AG10803 (cell line): ENCODE measurements at regions not wholly inside any gene's neighbourhood (a gene's known extent, or its start where the extent isn't known, plus 50 kb on each side); places are given as distances from the start of the nearest gene placed in this dataset.

ENCODE experiments used
- DNase-seq: peaks from one replicate; pipeline ENCODE4 v3.0.0; 2010; ENCODE audit warnings: low read depth
- H3K4me3 ChIP-seq: 2 replicates; pipeline ENCODE4 v1.5.1; 2011; ENCODE audit warnings: mild to moderate bottlenecking, low read length, control low read depth
- TF ChIP-seq, protein P1 (sequence below): conservative IDR thresholded peaks from 2 replicates; pipeline ENCODE4 v1.5.1; 2011; ENCODE audit warnings: mild to moderate bottlenecking, low read length, control low read depth, inconsistent platforms

GRCh38 chr5:174362514-174362913 lies 317.0 kb downstream of the NSG2 start:
- DNase-seq: no peak
- H3K4me3 ChIP-seq: no peak overlapping the region
- TF ChIP-seq, protein P1, sequence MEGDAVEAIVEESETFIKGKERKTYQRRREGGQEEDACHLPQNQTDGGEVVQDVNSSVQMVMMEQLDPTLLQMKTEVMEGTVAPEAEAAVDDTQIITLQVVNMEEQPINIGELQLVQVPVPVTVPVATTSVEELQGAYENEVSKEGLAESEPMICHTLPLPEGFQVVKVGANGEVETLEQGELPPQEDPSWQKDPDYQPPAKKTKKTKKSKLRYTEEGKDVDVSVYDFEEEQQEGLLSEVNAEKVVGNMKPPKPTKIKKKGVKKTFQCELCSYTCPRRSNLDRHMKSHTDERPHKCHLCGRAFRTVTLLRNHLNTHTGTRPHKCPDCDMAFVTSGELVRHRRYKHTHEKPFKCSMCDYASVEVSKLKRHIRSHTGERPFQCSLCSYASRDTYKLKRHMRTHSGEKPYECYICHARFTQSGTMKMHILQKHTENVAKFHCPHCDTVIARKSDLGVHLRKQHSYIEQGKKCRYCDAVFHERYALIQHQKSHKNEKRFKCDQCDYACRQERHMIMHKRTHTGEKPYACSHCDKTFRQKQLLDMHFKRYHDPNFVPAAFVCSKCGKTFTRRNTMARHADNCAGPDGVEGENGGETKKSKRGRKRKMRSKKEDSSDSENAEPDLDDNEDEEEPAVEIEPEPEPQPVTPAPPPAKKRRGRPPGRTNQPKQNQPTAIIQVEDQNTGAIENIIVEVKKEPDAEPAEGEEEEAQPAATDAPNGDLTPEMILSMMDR: no peak

GRCh38 chr5:174363934-174364333 lies 318.4 kb downstream of the NSG2 start:
- H3K4me3 ChIP-seq: no peak overlapping the region
- TF ChIP-seq, protein P1: no peak
- DNase-seq: no peak

GRCh38 chr5:174364676-174365075 lies 319.2 kb downstream of the NSG2 start:
- no peak overlapping the region for H3K4me3 ChIP-seq
- TF ChIP-seq, protein P1: no peak
- no peak for DNase-seq

DNA sequence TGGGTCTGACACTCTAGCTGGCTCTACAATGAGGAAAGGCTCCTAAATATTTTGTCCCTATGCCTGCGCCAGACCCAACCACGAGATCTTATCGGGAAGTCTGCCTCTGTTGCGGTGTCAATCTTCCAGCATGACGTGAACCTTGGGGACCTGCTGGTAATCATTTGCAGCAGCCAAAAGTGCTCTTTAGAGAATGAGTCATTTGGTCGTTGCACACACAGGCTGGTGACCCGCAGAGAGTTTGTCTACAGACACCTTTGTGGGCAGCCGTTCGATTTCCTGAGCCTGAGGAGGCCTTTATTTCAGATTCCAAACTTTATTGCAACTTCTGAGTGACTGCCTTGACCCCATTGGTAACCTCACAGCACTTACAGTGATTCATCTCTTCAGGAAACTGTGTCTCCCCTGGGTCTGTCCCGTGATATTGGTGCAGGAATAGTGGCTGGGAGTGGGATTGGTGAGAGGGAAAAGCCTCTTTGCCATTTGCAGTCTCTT lies 326.1 kb downstream of the NSG2 start:
- no peak overlapping the region for H3K4me3 ChIP-seq
- peak; percentile 37 for DNase-seq
- TF ChIP-seq, protein P1: no peak

DNA sequence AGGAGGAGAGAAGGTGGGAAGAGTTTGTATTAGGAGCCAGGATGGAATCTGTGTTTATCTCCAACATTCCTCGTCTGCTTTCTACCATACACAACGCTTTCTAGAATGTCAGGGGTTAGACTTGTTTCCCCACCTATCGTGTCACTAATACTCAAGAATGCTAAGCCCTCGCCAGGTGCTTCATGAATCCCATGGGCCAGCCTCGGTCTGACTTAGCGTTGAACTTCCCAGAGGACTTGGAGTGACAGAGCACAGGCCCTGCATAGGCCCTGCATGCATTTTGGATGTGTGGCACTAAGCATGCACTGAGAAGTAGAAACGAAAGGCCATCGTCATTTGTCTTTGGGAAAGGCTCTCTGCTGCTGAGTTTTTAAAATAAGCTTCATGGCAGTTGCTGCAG lies 328.7 kb downstream of the NSG2 start:
- H3K4me3 ChIP-seq: no peak overlapping the region
- TF ChIP-seq, protein P1: no peak
- no peak for DNase-seq

DNA sequence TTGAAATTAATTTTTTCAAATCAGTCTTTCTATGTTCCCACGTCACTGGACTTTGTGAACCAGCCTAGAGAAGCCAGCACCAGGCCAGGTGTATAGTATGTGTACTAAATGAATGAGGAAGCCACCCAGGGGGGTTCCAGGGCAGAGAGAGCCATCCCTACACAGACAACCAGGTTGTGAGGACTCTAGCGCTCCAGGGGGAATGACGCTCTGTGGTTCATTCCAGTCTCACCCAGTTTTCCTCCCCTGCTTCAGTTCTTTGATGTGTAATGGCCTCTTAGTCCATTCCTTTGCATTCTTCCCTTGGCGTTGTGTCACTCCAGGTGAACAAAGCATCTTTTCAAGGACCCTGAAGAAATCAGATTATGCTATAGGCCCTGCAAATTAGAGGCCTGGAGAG lies 330.6 kb downstream of the NSG2 start:
- TF ChIP-seq, protein P1: no peak
- H3K4me3 ChIP-seq: no peak overlapping the region
- no peak for DNase-seq

- TF ChIP-seq, protein P1: no peak
- no peak overlapping the region for H3K4me3 ChIP-seq
- DNase-seq: no peak
Measured at GRCh38 chr5:174376726-174377373, 331.3 kb downstream of the NSG2 start.
